Myocyte (in vitro differentiated cells): ENCODE measurements at regions not wholly inside any gene's neighbourhood (a gene's known extent, or its start where the extent isn't known, plus 50 kb on each side); places are given as distances from the start of the nearest gene placed in this dataset.

ENCODE experiments used
- DNase-seq: peaks from one replicate; pipeline ENCODE4 v3.0.0-alpha.2; 2012; ENCODE audit warnings: low read depth

DNA sequence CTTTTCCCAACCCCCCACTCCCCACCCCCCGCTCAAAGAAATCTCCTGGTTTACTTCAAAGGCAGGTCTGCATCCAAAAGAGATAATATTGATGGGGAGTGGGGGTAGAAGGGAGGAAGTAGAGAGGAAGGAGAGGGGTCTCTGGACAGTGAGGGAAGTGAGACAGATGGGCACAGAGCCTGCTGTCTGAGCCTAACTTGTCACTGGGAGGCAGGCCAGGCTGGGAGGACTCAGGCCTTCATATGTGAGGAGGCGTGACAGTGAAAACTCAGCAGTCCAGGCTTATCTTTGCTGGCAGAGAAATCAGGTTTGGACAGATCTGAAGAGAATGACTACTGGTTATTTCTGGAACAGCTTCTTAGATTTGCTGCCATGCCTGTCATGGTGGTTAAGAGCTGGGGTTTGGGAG lies 192.3 kb downstream of the NUAK1 start:
- DNase-seq, result peak; percentile 59

DNA sequence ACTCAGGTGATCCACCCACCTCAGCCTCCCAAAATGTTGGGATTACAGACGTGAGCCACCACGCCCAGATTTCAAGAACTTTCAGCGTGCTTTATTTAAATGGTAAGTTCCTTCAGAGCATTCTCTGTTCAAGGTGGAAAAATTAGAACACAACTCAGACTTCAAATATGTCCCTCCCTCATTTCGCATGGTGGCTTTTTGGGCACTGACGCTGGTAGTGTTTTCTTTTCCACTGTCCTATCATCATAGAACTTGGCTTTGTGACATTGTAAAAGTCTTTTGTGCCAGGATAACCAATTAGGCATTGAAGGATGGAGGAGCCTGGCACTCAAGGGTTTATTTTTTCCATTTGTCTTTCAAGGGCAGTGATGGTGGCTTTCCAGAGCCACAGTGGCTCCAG lies 190.8 kb downstream of the NUAK1 start:
- DNase-seq, result peak; percentile 37

DNA sequence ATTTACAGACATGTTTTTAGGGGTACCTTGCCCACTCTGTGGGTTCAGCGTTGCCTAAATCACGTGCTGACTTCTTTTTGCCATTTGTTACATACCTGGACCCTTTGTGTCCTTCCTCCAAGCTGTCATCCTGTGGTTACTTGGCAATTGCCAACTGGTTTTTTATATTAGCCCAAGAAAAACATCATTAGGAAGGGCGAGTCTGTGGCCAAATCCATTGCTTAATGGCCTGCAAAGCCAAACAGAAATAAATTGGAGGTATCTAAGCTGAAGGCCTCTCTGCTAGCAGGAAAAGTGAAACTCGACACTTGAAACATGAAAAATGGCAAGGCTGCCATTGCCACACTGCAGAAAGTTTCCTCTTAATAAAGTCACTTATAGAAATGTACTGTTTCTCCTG lies 190.4 kb downstream of the NUAK1 start:
- DNase-seq, result peak; percentile 61

DNA sequence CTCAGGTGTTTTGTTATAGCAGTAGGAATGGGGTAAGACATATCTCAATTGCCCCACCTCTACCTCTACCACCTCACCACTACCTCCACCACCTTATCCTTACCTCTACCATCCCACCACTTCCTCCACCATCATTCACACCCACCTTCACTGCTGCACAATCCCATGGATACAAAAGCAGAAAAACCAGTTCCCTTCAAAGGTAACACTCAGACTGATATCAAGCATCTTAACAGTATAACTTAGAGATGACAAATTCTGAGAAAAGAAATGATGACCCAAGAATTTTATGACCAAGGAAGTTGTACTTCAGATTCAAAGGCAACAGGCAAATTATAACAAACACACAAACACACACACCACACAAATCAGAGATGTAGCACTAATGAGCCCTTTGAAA lies 189.4 kb downstream of the NUAK1 start:
- DNase-seq, result no peak

DNA sequence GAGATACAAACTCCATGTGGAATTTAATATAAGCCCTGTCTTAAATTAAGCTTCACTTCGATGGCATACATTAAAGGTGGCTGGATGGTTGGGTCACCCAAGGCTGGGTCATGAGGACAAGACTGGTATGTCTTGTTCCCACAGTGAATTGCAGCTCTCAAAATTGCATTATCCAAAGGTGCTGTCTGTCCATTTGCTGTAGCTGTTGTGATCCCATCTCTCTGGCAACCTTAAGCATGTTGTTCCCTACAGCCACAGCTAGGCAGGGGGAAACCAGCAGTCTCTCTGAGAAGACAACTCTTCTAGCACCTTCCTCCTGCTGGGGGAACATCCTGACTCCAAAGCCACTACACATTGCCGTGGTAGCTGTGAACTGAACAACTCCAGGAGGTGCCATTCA lies 187.0 kb downstream of the NUAK1 start:
- no peak for DNase-seq

DNA sequence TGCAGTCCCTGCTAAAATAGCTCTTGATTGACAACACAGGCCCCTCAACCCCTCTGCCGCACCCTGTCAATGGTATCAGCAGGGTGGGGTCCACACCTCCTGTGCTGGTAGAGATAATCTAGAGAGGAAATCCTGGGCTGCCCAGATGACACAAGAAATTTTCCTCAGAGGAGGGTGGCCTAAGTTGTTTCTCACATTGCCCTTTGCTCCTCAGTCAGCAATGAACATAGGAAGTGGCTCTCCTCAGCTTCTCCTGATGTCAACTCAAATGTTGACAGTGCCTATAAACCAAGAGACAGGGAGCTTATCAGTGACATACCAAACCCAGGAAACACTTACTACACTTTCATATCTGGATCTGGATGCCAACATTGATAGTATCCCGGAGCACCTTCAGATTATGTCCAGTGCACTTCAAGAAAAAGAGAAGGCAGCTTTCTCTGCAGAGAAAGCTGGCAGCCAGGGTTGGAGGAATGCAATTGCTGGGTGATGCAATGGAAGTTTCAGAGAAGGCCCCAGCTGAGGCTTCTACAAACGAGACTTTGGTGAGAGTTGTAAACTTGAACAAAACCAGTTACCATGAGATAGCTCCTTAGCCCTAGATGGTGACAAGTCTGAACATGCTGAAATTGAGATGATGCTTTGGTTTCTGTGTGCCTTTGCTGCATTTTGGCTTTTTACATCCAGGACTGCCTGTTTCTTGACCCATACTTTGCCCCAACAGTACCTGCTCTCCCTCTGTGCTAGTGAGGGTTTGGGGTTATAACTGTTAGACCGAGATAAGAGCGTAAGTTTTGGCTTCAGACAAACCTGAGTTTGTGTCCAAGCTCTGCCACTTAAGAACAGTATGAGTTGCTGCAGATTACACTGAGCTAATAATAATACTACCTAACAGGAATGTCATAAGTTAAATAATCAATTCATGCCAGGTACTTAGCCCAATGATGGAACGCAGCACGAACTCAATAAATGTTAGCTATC lies 183.5 kb downstream of the NUAK1 start:
- no peak for DNase-seq

DNA sequence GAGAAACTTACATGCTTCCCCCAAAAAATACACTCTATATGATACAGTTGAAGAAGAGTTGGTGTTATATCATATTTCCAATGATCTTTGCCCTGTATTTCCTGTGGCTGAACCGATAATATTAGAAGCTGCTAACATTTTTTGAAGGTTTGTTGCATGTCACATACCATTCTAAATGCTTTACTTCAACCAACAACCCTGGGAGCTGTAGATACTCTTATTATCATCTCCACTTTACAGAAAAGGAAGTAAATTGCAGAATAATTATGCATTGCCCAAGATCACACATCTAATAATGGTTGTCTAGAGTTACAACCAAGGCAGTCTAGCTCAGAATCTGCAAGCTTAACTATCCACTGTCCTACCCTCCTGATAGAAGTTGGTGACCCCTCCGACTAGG lies 182.8 kb downstream of the NUAK1 start:
- no peak for DNase-seq

DNA sequence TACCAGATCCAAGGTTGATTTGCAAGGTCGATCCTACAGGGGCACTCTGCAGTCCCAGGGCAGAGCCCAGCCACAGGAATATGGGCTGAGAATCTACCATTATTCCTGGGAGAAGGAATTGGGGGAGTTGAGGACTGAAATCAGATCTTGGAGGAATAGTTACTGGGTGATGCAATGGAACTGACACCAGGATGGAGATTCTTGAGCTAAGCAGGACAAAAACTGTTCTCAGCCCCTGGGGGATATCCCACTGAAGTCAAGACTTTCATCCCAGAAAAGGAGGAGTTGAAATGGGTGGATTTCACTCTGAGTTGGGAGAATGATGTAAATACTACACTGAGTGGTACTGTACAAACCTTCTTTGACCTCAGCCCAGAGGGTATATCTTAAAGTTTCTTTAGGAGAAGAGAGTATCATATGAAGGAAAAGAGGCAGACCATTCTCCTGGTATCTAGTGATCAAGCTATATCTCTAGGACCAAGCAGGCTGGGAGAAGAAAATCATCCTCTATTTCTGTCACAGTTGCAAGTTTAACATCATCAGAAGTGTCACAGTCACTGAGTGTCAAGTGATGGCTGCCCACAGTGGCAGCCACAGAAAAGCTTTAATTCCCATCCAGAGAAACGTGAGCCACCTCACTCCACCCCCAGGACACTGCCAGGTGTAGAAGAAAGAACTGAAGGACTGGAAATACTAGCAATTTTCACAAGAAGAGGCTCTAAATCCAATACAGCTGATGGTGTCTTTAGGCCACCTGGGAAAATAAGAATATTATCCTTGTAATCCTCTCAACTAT lies 181.9 kb downstream of the NUAK1 start:
- peak; percentile 76 for DNase-seq

DNA sequence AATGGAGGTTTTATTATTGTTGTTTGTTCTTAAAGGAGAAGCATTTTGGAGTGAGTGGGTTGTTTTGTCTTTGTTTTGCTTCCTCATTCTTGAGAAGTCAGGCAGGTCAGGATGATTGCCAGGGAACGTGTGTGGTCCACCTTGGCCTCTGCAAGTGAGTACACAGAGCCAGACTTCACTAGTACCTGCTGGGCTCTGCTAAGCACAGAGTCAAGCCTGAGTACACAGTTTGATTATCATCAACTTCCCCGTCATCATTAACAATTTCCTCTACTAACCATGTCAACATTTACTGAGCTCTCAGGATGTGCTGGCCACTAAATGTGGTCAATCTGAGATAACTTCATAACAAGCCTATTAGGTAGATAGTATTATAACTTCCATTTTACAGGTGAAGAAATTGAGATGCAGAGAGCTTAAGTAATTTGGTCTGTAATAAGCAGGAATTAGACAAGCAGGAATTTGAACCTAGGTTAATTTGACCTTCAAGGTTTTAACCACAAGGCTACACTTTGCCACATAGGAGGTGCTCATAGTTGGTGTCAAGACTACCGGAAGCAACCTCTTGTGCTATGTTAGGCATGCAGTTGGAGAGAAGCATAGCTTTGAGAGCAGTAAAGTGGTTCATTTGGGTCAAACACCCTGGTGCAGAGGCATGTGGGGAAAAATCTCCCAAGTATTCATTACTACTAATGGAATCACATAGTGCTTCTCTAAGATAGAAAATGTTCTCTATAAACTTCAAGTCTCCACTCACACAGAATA lies 178.3 kb downstream of the NUAK1 start:
- peak; percentile 26 for DNase-seq

DNA sequence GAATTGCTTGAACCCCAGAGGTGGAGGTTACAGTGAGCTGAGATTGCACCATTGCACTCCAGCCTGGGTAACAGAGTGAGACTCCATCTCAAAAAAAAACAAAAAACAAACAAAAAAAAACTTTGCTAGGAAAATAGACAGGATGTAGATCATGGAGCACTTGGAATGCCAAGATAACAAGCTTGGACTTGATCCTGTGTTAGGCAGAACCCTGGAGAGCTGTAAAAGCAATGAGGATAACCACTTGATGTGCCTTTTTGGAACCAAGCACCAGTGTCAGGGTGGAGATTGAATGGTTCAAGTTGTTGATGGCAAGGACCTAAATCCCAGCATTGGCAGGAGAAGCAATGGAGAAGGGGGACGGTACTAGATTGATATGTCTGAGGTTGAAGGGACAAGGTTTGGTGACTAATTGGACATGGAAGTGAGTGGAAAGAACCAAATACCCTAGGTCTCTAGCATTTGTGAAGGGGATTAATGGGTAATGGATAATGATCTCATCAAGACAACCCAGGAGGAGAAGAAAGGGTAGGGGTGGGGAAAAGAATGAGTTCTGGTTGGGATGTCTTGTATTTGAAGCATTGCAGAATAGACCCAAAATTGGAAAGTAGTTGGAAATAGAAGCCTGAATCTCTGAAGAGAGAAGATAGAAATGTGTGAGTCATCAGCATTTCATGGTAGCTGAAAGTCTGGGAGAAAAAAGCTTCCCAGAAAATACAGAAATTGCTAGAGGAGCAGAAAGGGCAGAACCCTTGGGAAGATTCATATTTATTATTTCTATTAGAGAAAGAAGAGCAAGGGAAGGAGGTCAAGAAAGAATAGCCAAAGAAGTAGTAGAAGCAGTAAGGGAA lies 176.7 kb downstream of the NUAK1 start:
- DNase-seq, result no peak

DNA sequence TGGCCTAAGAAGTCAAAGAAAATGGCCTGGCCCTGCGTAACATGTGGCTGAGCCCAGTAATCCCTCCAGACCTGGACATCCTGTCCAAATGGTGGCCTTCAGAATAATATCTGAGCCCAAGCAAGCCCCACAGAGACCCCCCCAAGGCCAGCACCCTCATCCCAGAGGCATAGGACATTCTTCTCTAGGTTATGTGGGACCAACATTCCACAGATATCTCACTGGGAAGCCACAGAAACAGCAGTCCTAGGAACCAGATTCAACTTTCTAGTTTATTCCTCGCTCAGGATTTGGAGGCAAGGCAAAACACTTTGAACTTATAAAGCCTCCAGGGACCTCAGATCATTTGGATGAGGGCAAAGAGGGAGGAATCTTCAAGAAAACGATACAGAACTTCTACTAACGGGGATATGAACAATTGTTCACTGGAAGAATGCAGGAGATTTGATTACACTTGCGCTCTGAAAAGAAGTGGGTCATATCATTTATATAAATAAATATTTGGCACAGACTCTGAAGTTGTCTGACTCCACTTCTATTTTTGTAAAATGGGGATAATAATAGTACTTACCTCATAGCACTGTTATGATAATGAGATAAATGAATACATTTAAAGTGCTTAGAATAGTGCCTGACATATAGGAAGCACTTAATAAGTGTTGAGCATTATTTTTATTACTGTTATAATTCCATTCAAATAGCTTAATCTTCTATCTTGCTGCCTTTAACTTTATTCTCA lies 171.5 kb downstream of the NUAK1 start:
- DNase-seq, result peak; percentile 77

DNA sequence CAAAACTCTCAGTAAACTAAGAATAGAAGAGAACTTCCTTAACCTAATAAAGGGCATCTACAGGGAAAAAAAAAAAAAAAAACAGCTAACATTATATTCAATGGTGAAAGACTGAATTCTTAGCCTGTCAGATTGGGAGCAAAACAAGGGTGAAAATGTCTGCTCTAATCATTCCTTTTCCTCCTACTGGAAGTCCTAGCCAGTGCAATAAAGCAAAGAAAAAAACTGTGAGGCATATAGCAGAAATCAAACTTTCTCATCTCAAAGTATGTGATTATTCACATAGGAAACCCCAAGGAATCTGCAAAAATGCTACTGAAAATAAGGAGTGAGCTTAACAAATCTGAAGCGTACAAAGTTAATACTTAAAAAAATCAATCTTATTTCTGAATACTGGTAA lies 170.7 kb downstream of the NUAK1 start:
- DNase-seq, result no peak

DNA sequence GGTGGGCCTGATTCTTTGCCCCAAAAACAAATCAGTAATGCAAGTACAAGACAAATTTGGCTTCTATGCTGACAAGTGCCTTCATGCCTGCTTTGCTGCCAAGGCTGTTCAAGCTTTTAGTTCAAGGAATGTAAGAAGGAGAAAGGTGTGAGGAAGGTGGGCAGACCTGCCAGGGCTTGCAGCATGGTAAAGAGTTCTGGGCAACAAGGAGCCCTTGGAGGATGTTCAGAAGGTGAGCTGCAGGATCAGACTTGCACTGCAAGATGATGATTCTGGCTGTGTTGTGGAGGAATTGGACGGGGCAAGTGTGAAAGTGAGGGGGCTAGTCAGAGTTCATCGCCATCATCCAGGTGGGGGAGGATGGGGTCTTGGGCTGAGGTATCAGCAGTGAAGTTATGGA lies 167.9 kb downstream of the NUAK1 start:
- no peak for DNase-seq

DNA sequence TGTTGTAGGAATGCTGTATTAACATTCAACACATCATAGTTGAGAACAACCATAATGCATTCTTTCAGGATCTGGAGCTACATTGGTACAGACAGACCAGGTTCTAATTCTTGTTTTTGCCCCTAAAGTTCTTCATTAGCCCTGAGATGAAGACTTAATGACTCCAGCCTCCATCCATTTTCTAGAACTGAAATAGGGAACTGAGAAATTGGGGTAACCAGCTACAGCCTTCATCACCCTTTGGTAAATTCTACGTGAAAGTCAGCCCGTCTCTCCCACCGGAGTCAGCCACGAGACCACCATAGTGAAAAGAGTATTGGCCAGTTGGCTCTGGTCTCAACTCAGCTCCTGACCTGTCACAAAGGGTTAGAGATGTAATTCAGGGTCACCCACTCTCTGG lies 164.0 kb downstream of the NUAK1 start:
- DNase-seq, result no peak

DNA sequence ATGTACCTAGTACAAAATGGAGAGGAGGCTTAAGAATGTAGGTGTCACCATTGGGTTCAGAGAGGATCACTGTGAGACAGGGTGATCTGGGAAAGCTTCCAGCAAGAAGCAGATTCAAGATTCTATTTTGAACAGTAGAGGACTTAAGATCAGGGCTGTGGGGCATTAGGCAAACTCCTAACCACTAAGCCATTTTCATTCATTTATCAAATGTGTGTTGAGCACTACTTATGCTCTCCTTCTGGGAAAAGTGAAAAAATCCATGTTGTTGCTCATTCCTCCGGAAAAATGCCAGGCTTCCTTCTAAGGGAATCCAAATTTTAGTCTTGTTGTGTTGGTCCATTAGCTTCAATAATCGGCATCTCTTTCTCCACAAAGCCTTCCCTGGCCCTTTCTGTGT lies 163.4 kb downstream of the NUAK1 start:
- DNase-seq, result no peak

DNA sequence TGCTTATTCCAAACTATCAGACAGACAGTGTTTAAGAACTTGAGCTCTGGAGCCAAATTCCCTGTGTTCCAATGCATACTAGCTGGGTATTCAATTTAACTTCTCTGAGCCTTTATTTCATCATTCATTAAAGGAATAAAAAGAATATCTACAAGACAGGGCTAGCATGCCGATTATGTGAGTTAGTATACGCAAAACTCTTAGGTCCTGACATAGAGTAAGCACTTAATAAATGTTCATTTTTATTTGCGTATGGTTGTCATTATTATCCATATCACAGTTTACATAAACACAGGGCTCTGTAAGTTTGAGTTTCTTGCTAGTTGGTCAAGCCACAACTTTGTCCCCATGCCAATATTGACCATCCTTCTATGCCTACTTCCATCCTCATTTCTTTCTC lies 161.5 kb downstream of the NUAK1 start:
- DNase-seq, result no peak

DNA sequence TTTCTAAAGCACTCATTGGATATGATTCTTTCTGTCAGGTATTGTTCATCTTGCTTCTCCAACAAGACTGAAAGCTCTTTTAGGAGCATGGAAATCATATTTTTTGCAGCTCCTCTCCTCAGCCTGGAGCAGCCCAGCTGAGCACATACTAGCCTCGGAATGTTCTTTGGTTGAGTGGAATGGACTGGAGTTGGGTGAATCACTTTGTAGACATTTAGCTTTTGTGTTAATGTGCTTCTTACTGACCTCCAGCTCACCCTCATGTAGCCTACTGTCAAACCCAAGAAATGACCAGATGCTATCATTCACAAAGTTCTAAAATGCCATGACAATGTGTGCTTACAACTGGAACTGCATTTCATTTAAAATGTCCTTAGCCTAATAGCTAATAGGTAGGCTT lies 161.1 kb downstream of the NUAK1 start:
- DNase-seq, result peak; percentile 76

DNA sequence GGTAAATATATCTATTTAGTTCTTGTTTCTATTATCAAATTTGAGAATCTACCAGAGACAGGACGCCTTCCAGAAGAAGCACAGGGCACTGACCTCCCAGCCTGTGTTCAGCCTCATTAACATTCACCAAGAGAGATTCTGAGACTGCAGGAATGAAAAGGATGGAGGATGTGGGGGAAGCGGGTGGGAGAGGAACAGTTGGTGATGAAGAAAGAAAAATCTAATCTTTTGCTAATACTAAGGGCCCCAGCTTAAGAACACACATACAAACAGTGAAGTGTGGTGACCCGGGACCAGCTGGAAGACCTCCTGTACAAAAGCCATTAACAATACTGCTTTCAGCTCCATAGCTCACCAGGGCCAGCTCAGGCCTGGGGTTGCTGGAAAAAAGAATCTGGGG lies 160.5 kb downstream of the NUAK1 start:
- no peak for DNase-seq

DNA sequence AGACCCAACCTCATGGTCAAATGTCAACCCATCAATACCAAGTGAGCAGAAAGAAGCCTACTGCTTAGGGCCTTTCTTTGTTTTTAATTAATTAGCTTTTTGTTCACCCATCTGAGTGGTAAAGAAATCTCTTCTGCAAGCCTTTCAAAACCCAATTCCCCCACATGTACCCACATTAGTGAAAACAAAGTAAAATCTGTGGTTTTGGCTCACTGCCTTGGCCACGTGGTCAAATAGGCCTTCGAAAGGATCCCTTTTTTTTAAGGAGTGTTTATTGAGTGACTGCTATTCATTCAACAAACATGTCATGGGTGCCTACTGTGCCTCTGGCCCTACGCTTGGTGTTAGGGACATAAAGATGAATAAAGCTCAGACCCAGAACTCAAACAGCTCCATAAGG lies 160.1 kb downstream of the NUAK1 start:
- peak; percentile 47 for DNase-seq

DNA sequence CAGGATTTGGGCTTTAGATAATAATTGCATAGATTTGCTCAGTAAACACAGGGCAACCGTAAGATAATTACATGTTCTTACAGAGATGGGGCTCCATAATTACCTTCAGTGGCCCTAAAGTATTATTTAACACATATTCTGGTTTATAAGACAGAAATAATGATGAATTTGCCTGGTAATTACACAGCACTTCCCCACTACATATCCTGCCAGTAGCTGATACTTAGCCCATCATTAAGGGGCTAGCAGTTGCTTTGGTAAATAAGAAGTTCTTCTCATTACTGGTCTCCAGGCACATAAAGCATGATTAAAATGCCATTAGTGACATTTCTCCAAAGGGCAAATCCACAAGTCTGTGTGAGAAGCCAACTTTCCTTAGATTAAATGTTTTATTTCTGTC lies 158.7 kb downstream of the NUAK1 start:
- no peak for DNase-seq
